ENCODE measurements at regions not wholly inside any gene's neighbourhood (a gene's known extent, or its start where the extent isn't known, plus 50 kb on each side); places are given as distances from the start of the nearest gene placed in this dataset.

DNA sequence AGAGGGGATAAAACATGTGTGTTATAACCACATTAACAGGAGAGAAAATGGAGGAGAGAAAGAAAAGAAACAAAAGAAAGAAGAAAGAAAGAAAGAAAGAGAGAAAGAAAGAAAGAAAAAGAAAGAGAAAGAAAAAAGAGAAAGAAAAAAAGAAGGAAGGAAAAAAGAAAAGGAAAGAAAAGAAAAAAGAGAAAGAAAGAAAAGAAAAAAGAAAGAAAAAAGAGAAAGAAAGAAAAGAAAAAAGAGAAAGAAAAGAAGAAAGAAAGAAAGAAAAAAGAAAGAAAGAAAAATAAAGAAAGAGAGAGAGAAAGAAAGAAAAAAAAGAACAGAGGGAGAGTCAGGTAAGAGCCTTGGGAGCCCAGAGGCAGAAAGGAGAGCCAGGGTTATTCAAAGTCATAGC lies 446.6 kb upstream of the ASIC2 start:
- TF ChIP-seq SUZ12 (IDR thresholded peaks at IDR 0.05; ENCODE audit: extremely low read depth, insufficient read depth, insufficient read length) (no peak), ZNF274 (IDR thresholded peaks at IDR 0.05; ENCODE audit: low read depth, low read length) (no peak), YY1 (IDR thresholded peaks at IDR 0.05; ENCODE audit: insufficient read depth, insufficient read length) (no peak)
